OCI-LY1 (cell line): ENCODE measurements at regions not wholly inside any gene's neighbourhood (a gene's known extent, or its start where the extent isn't known, plus 50 kb on each side); places are given as distances from the start of the nearest gene placed in this dataset.

Experiments
- H2AFZ ChIP-seq: fragments of 200-600 bp; sonication (generic), shearing (Covaris generic); 2 replicates; pipeline ENCODE4 v1.6.0; 2014; ENCODE audit warnings: antibody characterized with exemption, mild to moderate bottlenecking, low read length
- H3F3A ChIP-seq: fragments of 200-600 bp; sonication (generic), shearing (Covaris generic); 2 replicates; pipeline ENCODE4 v1.6.0; 2014; ENCODE audit warnings: mild to moderate bottlenecking, antibody characterized with exemption, low read length, moderate library complexity; ENCODE audit not compliant: insufficient read depth
- H3K27ac ChIP-seq: fragments of 200-600 bp; sonication (generic); 2 replicates; pipeline ENCODE4 v1.5.1; 2014; ENCODE audit warnings: low read length, mixed run types, mild to moderate bottlenecking, low read depth; ENCODE audit not compliant: poor library complexity, severe bottlenecking
- H3K27me3 ChIP-seq: fragments of 200-600 bp; sonication (generic); 2 replicates; pipeline ENCODE4 v1.6.0; 2014; ENCODE audit warnings: antibody characterized with exemption, mild to moderate bottlenecking, low read length, moderate library complexity; ENCODE audit not compliant: insufficient read depth
- H3K36me3 ChIP-seq: fragments of 200-600 bp; sonication (generic); 2 replicates; pipeline ENCODE4 v1.6.1; 2014; ENCODE audit warnings: mild to moderate bottlenecking, antibody characterized with exemption, low read length, moderate library complexity, mixed read lengths; ENCODE audit not compliant: insufficient read depth
- H3K4me1 ChIP-seq: fragments of 200-600 bp; sonication (generic); 2 replicates; pipeline ENCODE4 v1.5.1; 2014; ENCODE audit warnings: mild to moderate bottlenecking, low read length, moderate library complexity; ENCODE audit not compliant: insufficient read depth, severe bottlenecking
- H3K4me2 ChIP-seq: fragments of 200-600 bp; sonication (generic), shearing (Covaris generic); 2 replicates; pipeline ENCODE4 v1.6.1; 2014; ENCODE audit warnings: low read length
- H3K4me3 ChIP-seq: fragments of 200-600 bp; sonication (generic); 2 replicates; pipeline ENCODE4 v1.5.1; 2014; ENCODE audit warnings: low read length, low read depth, mild to moderate bottlenecking, mixed read lengths; ENCODE audit not compliant: poor library complexity, severe bottlenecking
- H3K79me2 ChIP-seq: fragments of 200-600 bp; shearing (Covaris generic); 2 replicates; pipeline ENCODE4 v1.6.1; 2016; ENCODE audit warnings: mixed run types, low read length, mixed read lengths; ENCODE audit not compliant: insufficient read depth
- H3K9ac ChIP-seq: fragments of 200-600 bp; sonication (generic), shearing (Covaris generic); 2 replicates; pipeline ENCODE4 v1.6.1; 2014; ENCODE audit warnings: mild to moderate bottlenecking, low read length, mixed read lengths
- H3K9me2 ChIP-seq: fragments of 200-600 bp; sonication (generic), shearing (Covaris generic); 2 replicates; pipeline ENCODE4 v1.6.1; 2014; ENCODE audit warnings: low read depth, mild to moderate bottlenecking, low read length, mixed read lengths
- H3K9me3 ChIP-seq: fragments of 200-600 bp; shearing (Covaris generic); 2 replicates; pipeline ENCODE4 v1.6.1; 2014; ENCODE audit warnings: low read length, mixed read lengths
- H4K20me1 ChIP-seq: fragments of 200-600 bp; sonication (generic), shearing (Covaris generic); 2 replicates; pipeline ENCODE4 v1.6.0; 2016; ENCODE audit warnings: mild to moderate bottlenecking, low read length; ENCODE audit not compliant: insufficient read depth
- EZH2 ChIP-seq: fragments of 200-600 bp; sonication (generic), shearing (Covaris generic); IDR thresholded peaks from 2 replicates; pipeline ENCODE4 v1.8.0; 2017; ENCODE audit warnings: borderline replicate concordance, mixed run types, mild to moderate bottlenecking, antibody characterized with exemption, low read length, moderate library complexity, mixed read lengths
- TF ChIP-seq, protein P1 (sequence below): fragments of 200-600 bp; sonication (generic), shearing (Covaris generic); IDR thresholded peaks from 2 replicates; pipeline ENCODE4 v1.5.1; 2017; ENCODE audit warnings: mild to moderate bottlenecking, antibody characterized with exemption, low read length, moderate library complexity, mixed read lengths

DNA sequence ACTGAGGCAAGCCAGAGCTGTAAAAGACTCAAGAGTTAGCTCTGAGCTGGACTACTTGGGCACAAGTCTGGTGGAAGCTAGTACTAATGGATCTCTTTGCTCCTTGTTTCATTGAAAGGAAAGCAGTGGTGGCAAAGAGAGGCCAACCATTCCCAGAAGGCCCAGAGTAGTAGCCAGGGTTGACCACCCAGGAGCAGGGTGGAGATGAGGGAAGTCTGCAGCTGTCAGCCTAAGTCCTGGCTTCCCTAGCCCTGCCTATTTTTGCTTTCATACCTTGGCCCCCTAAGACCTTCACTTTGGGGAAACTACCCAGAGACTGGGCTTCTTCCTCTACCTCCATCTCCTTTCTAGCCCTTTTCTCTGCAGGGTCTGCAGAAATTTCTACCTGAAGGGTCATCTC lies 155.0 kb upstream of the NCAM1 start:
- H3K4me2 ChIP-seq, result no peak overlapping the region
- H3F3A ChIP-seq, result no peaks in the 10 kb centered on the region
- no peaks in the 10 kb centered on the region for H3K36me3 ChIP-seq
- no peaks in the 10 kb centered on the region for H3K9me3 ChIP-seq
- no peak overlapping the region for H3K27ac ChIP-seq
- H3K9ac ChIP-seq, result no peak overlapping the region
- TF ChIP-seq, protein P1, sequence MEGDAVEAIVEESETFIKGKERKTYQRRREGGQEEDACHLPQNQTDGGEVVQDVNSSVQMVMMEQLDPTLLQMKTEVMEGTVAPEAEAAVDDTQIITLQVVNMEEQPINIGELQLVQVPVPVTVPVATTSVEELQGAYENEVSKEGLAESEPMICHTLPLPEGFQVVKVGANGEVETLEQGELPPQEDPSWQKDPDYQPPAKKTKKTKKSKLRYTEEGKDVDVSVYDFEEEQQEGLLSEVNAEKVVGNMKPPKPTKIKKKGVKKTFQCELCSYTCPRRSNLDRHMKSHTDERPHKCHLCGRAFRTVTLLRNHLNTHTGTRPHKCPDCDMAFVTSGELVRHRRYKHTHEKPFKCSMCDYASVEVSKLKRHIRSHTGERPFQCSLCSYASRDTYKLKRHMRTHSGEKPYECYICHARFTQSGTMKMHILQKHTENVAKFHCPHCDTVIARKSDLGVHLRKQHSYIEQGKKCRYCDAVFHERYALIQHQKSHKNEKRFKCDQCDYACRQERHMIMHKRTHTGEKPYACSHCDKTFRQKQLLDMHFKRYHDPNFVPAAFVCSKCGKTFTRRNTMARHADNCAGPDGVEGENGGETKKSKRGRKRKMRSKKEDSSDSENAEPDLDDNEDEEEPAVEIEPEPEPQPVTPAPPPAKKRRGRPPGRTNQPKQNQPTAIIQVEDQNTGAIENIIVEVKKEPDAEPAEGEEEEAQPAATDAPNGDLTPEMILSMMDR, result no peak
- no peak for TF ChIP-seq EZH2
- no peaks in the 10 kb centered on the region for H3K79me2 ChIP-seq
- H3K4me1 ChIP-seq, result no peaks in the 10 kb centered on the region
- no peaks in the 10 kb centered on the region for H3K9me2 ChIP-seq
- H2AFZ ChIP-seq, result no peak overlapping the region
- H4K20me1 ChIP-seq, result no peaks in the 10 kb centered on the region
- no peaks in the 10 kb centered on the region for H3K27me3 ChIP-seq
- H3K4me3 ChIP-seq, result no peak overlapping the region

DNA sequence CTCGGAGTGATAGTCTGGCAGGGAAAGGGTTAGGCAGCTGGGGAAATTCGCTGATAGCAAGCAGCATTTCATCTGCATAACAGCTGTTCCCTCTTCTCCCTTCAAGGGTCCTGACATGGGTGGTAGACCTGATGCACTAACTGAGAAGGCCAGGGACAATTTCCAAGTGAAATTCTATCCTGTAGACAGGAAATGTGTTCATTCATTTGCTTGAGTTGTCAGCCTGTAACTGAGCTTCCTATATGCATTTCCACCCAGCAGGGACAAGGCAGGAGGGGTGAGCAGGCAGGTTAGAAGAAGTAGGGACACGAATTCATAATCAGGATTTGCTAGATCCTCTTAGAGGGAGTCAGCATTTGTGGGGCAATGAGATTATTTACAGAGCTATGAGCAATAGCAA lies 154.3 kb upstream of the NCAM1 start:
- H3K27me3 ChIP-seq, result no peaks in the 10 kb centered on the region
- no peaks in the 10 kb centered on the region for H3K79me2 ChIP-seq
- no peaks in the 10 kb centered on the region for H4K20me1 ChIP-seq
- H2AFZ ChIP-seq, result no peak overlapping the region
- no peaks in the 10 kb centered on the region for H3K9me3 ChIP-seq
- H3K36me3 ChIP-seq, result no peaks in the 10 kb centered on the region
- H3K4me3 ChIP-seq, result no peak overlapping the region
- TF ChIP-seq EZH2, result no peak
- TF ChIP-seq, protein P1, result no peak
- no peak overlapping the region for H3K4me2 ChIP-seq
- H3K27ac ChIP-seq, result no peak overlapping the region
- no peak overlapping the region for H3K9ac ChIP-seq
- no peaks in the 10 kb centered on the region for H3K4me1 ChIP-seq
- H3F3A ChIP-seq, result no peaks in the 10 kb centered on the region
- H3K9me2 ChIP-seq, result no peaks in the 10 kb centered on the region

DNA sequence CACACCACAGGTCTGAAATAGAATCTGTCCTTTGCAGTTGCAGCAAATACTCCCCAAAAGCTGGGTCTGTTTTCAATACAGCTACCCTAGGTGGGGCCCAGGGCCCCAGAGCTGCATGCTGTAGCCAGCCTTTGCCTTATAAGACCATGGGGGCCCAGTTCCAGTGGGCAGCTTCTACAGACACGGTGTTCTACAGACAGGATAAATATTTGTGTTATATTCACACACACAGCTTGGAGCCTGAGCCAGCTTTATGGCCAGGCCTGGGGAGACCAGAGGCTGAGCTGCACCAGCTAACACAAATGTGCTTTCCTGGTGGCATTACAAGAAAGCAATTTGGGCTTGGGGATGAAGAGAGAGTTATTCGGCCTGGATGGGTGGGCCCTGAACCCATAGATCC lies 151.8 kb upstream of the NCAM1 start:
- Histone ChIP-seq H4K20me1 (no peaks in the 10 kb centered on the region), H3K27me3 (no peaks in the 10 kb centered on the region), H3K27ac (no peak overlapping the region), H3K4me3 (no peak overlapping the region), H3K9me2 (no peaks in the 10 kb centered on the region), H3K9me3 (no peaks in the 10 kb centered on the region), H3K36me3 (no peaks in the 10 kb centered on the region), H3K4me1 (no peaks in the 10 kb centered on the region), H3K4me2 (no peak overlapping the region), H3F3A (no peaks in the 10 kb centered on the region), H3K9ac (no peak overlapping the region), H3K79me2 (no peaks in the 10 kb centered on the region), H2AFZ (no peak overlapping the region)
- TF ChIP-seq EZH2, result no peak
- TF ChIP-seq, protein P1, result no peak
